A549 (cell line): ENCODE measurements at regions not wholly inside any gene's neighbourhood (a gene's known extent, or its start where the extent isn't known, plus 50 kb on each side); places are given as distances from the start of the nearest gene placed in this dataset.

Experiments
- ATAC-seq, 2 experiments: fragments of 200-7000 bp in 1 of 2; fragments of >200 bp in 1 of 2; cut with Nextera tagmentation in 1 of 2; cut with Tn5 transposase in 1 of 2; 3 replicates each; pipeline versions ENCODE4 v1.8.0 to v1.9.1; 2018 to 2020; ENCODE audit warnings: mild to moderate bottlenecking in 1 of 2, moderate library complexity in 1 of 2
- CTCF ChIA-PET: fragments of 300-600 bp; sonication (Branson Sonifier 250); formaldehyde crosslinking; extraction: SDS; loops from one replicate; lab custom pipeline; 2021; ENCODE audit warnings: antibody characterized with exemption, inconsistent platforms; lab: Yijun Ruan, JAX
- POLR2A ChIA-PET: fragments of 350-600 bp; formaldehyde crosslinking; extraction: SDS; loops from one replicate; lab custom pipeline; 2021; ENCODE audit warnings: antibody characterized with exemption, inconsistent platforms; lab: Yijun Ruan, JAX
- DNase-seq, 2 experiments: peaks; one replicate each; pipeline versions ENCODE4 v3.0.0 to v3.0.0-alpha.2; 2011 to 2016; ENCODE audit warnings: low read depth in 1 of 2, low spot score in 1 of 2
- FAIRE-seq: peaks from 2 replicates; lab custom pipeline; 2011; peaks lifted over from hg19 to GRCh38; lab: Jason Lieb, UNC
- H3K27ac ChIP-seq, 2 experiments: fragments of >200 bp; sonication (Bioruptor Twin); formaldehyde crosslinking; 3 replicates each; pipeline ENCODE4 v1.5.1; 2016 to 2017
- H3K4me1 ChIP-seq: fragments of >200 bp; sonication (Bioruptor Twin); formaldehyde crosslinking; 3 replicates; pipeline ENCODE4 v1.6.1; 2016
- H3K4me2 ChIP-seq: fragments of >200 bp; sonication (Bioruptor Twin); formaldehyde crosslinking; 3 replicates; pipeline ENCODE4 v1.6.1; 2016
- H3K4me3 ChIP-seq: fragments of >200 bp; sonication (Bioruptor Twin); formaldehyde crosslinking; 3 replicates; pipeline ENCODE4 v1.5.1; 2016
- H3K9me3 ChIP-seq: fragments of >200 bp; sonication (Bioruptor Twin); formaldehyde crosslinking; 3 replicates; pipeline ENCODE4 v1.6.1; 2016
- BHLHE40 ChIP-seq: IDR thresholded peaks from 2 replicates; pipeline ENCODE4 v1.6.1; 2012; ENCODE audit warnings: low read depth, low read length, inconsistent platforms
- CEBPB ChIP-seq, 2 experiments: fragments of >200 bp in 1 of 2; sonication (Bioruptor Twin) in 1 of 2; formaldehyde crosslinking in 1 of 2; IDR thresholded peaks; 2 replicates each; pipeline ENCODE4 v1.6.1; 2012 to 2016
- CHD4 ChIP-seq: fragments of 200-600 bp; sonication (generic); IDR thresholded peaks from 2 replicates; pipeline ENCODE4 v1.6.1; 2016; ENCODE audit warnings: antibody characterized with exemption, mild to moderate bottlenecking, borderline replicate concordance
- E2F6 ChIP-seq: IDR thresholded peaks from 2 replicates; pipeline ENCODE4 v1.6.1; 2012; ENCODE audit warnings: low read depth, borderline replicate concordance
- ELK1 ChIP-seq: fragments of 150-350 bp; IDR thresholded peaks from 2 replicates; pipeline ENCODE4 v1.6.1; 2014; ENCODE audit warnings: low read depth, mild to moderate bottlenecking, low read length
- HOXB5 ChIP-seq: fragments of 250-450 bp; sonication (Bioruptor Pico); IDR thresholded peaks from 2 replicates; pipeline ENCODE4 v1.5.0; 2020; ENCODE audit warnings: mild to moderate bottlenecking, moderate library complexity
- KDM1A ChIP-seq: fragments of 200-600 bp; sonication (generic); IDR thresholded peaks from 2 replicates; pipeline ENCODE4 v1.6.1; 2016; ENCODE audit warnings: low read depth, mild to moderate bottlenecking
- MAX ChIP-seq: IDR thresholded peaks from 2 replicates; pipeline ENCODE4 v1.6.1; 2012
- MYC ChIP-seq: IDR thresholded peaks from 2 replicates; pipeline ENCODE4 v1.6.1; 2012; ENCODE audit warnings: mild to moderate bottlenecking, inconsistent platforms, low read length, improper control_type of control experiment, borderline replicate concordance
- NFE2L2 ChIP-seq: fragments of 150-350 bp; conservative IDR thresholded peaks from 2 replicates; pipeline ENCODE4 v1.6.1; 2014; ENCODE audit warnings: low read length
- NPAS2 ChIP-seq: fragments of 250-450 bp; sonication (Bioruptor Pico); IDR thresholded peaks from 2 replicates; pipeline ENCODE4 v1.8.0; 2022; ENCODE audit warnings: mild to moderate bottlenecking, moderate library complexity, borderline replicate concordance
- NR3C1 ChIP-seq: fragments of >200 bp; sonication (Bioruptor Twin); formaldehyde crosslinking; IDR thresholded peaks from 3 replicates; pipeline ENCODE4 v1.6.1; 2017
- POLR2AphosphoS2 ChIP-seq: conservative IDR thresholded peaks from 2 replicates; pipeline ENCODE4 v1.6.1; 2012; ENCODE audit warnings: low read length, improper control_type of control experiment, inconsistent platforms
- REST ChIP-seq: fragments of 200-600 bp; sonication (generic); IDR thresholded peaks from 2 replicates; pipeline ENCODE4 v1.6.1; 2016; ENCODE audit warnings: antibody characterized with exemption, mild to moderate bottlenecking, moderate library complexity
- SREBF2 ChIP-seq: fragments of 450-650 bp; IDR thresholded peaks from 2 replicates; pipeline ENCODE4 v1.6.1; 2014; ENCODE audit warnings: mild to moderate bottlenecking, moderate library complexity
- TFCP2L1 ChIP-seq: fragments of 250-450 bp; sonication (Bioruptor Pico); IDR thresholded peaks from 2 replicates; pipeline ENCODE4 v1.5.0; 2021; ENCODE audit warnings: mild to moderate bottlenecking
- TP53 ChIP-seq: fragments of 250-450 bp; sonication (Bioruptor Pico); IDR thresholded peaks from 2 replicates; pipeline ENCODE4 v1.5.0; 2021; ENCODE audit warnings: mild to moderate bottlenecking, moderate library complexity
- ZFP36 ChIP-seq: fragments of 450-650 bp; IDR thresholded peaks from 2 replicates; pipeline ENCODE4 v1.6.1; 2014; ENCODE audit warnings: borderline replicate concordance; ENCODE audit not compliant: partially characterized antibody
- WGBS: methylation state at CpG from one replicate; pipeline ENCODE4 v1.1.6; 2017; ENCODE audit errors: missing lambda C conversion rate; 5-methylcytosine and 5-hydroxymethylcytosine counted together
- TF ChIP-seq, protein P1 (sequence below): IDR thresholded peaks from 2 replicates; pipeline ENCODE4 v1.6.1; 2012
- TF ChIP-seq, protein P2 (sequence below): fragments of 250-450 bp; sonication (Bioruptor Pico); IDR thresholded peaks from 2 replicates; pipeline ENCODE4 v1.5.0; 2020; ENCODE audit warnings: low read depth, mild to moderate bottlenecking, moderate library complexity

- ChIA-PET CTCF (no interaction called here), POLR2A (no interaction called here)
- no peak for DNase-seq
- no peak overlapping the region for H3K4me2 ChIP-seq
- H3K27ac ChIP-seq, result no peak overlapping the region
- WGBS, result 94% methylated on average over 6 of the region's 6 CpGs
- H3K9me3 ChIP-seq, result no peaks in the 10 kb centered on the region
- ATAC-seq, result no peak
- TF ChIP-seq POLR2AphosphoS2, result no peak
- TF ChIP-seq HOXB5 (CRISPR knock-in tag), result no peak
- no peak for TF ChIP-seq NPAS2 (CRISPR knock-in tag)
- no peak for TF ChIP-seq SREBF2
- TF ChIP-seq REST, result no peak
- TF ChIP-seq, protein P1, sequence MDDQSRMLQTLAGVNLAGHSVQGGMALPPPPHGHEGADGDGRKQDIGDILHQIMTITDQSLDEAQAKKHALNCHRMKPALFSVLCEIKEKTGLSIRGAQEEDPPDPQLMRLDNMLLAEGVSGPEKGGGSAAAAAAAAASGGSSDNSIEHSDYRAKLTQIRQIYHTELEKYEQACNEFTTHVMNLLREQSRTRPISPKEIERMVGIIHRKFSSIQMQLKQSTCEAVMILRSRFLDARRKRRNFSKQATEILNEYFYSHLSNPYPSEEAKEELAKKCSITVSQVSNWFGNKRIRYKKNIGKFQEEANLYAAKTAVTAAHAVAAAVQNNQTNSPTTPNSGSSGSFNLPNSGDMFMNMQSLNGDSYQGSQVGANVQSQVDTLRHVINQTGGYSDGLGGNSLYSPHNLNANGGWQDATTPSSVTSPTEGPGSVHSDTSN, result no peak
- TF ChIP-seq BHLHE40, result no peak
- TF ChIP-seq CEBPB (IDR thresholded peaks at IDR 0.05), result no peak
- TF ChIP-seq E2F6, result no peak
- TF ChIP-seq TFCP2L1 (CRISPR knock-in tag), result no peak
- TF ChIP-seq TP53 (CRISPR knock-in tag), result no peak
- TF ChIP-seq, protein P2, sequence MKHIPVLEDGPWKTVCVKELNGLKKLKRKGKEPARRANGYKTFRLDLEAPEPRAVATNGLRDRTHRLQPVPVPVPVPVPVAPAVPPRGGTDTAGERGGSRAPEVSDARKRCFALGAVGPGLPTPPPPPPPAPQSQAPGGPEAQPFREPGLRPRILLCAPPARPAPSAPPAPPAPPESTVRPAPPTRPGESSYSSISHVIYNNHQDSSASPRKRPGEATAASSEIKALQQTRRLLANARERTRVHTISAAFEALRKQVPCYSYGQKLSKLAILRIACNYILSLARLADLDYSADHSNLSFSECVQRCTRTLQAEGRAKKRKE (CRISPR knock-in tag), result no peak
- no peak for TF ChIP-seq MAX
- TF ChIP-seq ZFP36, result no peak
- no peak for TF ChIP-seq MYC
- FAIRE-seq, result no peak
- H3K4me3 ChIP-seq, result no peak overlapping the region
- H3K4me1 ChIP-seq, result no peaks in the 10 kb centered on the region
Measured at GRCh38 chr6:165794179-165794601, 131.1 kb upstream of the PDE10A start.

GRCh38 chr6:165793287-165793825, 130.3 kb upstream of the PDE10A start:
- Histone ChIP-seq H3K4me2 (no peak overlapping the region), H3K27ac (no peak overlapping the region), H3K4me1 (no peaks in the 10 kb centered on the region), H3K9me3 (no peaks in the 10 kb centered on the region), H3K4me3 (no peak overlapping the region)
- ATAC-seq, result no peak
- POLR2A ChIA-PET, result no interaction called here
- FAIRE-seq, result no peak
- WGBS, result 82% methylated on average over 10 of the region's 10 CpGs
- TF ChIP-seq ELK1 (no peak), KDM1A (no peak), HOXB5 (CRISPR knock-in tag) (no peak), TP53 (CRISPR knock-in tag) (no peak), CHD4 (no peak), NR3C1 (no peak), NFE2L2 (no peak)
- no peak for DNase-seq
- CTCF ChIA-PET, result no interaction called here
